Smooth muscle cell (in vitro differentiated cells): ENCODE measurements at regions not wholly inside any gene's neighbourhood (a gene's known extent, or its start where the extent isn't known, plus 50 kb on each side); places are given as distances from the start of the nearest gene placed in this dataset.
"Not testable (repeated sequence)": the region's sequence is repeated elsewhere in the genome, so short reads cannot be mapped to it uniquely, and the experiment has no call there.

Experiments
- DNase-seq: peaks from one replicate; lab custom pipeline; 2025; ENCODE audit not compliant: unreplicated experiment; lab: John Stamatoyannopoulos, UW
- H2AFZ ChIP-seq: fragments of 200-600 bp; sonication (generic); 2 replicates; pipeline ENCODE4 v1.6.0; 2016; ENCODE audit warnings: antibody characterized with exemption, low read depth, mild to moderate bottlenecking
- H3F3A ChIP-seq: fragments of 200-600 bp; sonication (generic); 2 replicates; pipeline ENCODE4 v1.6.0; 2017; ENCODE audit warnings: antibody characterized with exemption, low read depth
- H3K27ac ChIP-seq: fragments of 200-600 bp; sonication (generic); 2 replicates; pipeline ENCODE4 v1.5.1; 2016; ENCODE audit warnings: low read depth, mild to moderate bottlenecking
- H3K27me3 ChIP-seq: fragments of 200-600 bp; sonication (generic); 2 replicates; pipeline ENCODE4 v1.6.1; 2016; ENCODE audit warnings: low read depth, mild to moderate bottlenecking
- H3K36me3 ChIP-seq: fragments of 200-600 bp; sonication (generic); 2 replicates; pipeline ENCODE4 v1.5.1; 2016; ENCODE audit warnings: low read depth
- H3K4me1 ChIP-seq: fragments of 200-600 bp; sonication (generic); 2 replicates; pipeline ENCODE4 v1.5.1; 2016; ENCODE audit warnings: low read depth
- H3K4me2 ChIP-seq: fragments of 200-600 bp; sonication (generic); 2 replicates; pipeline ENCODE4 v1.6.0; 2016; ENCODE audit warnings: mild to moderate bottlenecking
- H3K4me3 ChIP-seq: fragments of 200-600 bp; sonication (generic); 2 replicates; pipeline ENCODE4 v1.5.1; 2016; ENCODE audit warnings: mild to moderate bottlenecking
- H3K79me2 ChIP-seq: fragments of 200-600 bp; sonication (generic); 2 replicates; pipeline ENCODE4 v1.6.0; 2016; ENCODE audit warnings: low read depth, mild to moderate bottlenecking
- H3K9ac ChIP-seq: fragments of 200-600 bp; sonication (generic); 2 replicates; pipeline ENCODE4 v1.6.0; 2016; ENCODE audit warnings: low read depth
- H3K9me3 ChIP-seq: fragments of 200-600 bp; sonication (generic); replicated peaks from 2 replicates; pipeline ENCODE4 v1.5.1; 2016; ENCODE audit warnings: low read depth
- H4K20me1 ChIP-seq: fragments of 200-600 bp; sonication (generic); 2 replicates; pipeline ENCODE4 v1.6.0; 2016; ENCODE audit warnings: low read depth
- WGBS: methylation state at CpG from one replicate; pipeline ENCODE4 v1.1.7; 2016; ENCODE audit warnings: low lambda C conversion rate; 5-methylcytosine and 5-hydroxymethylcytosine counted together
- TF ChIP-seq, protein P1 (sequence below): fragments of 200-600 bp; sonication (generic); IDR thresholded peaks from 2 replicates; pipeline ENCODE4 v1.5.1; 2017; ENCODE audit warnings: borderline replicate concordance, mild to moderate bottlenecking, antibody characterized with exemption; ENCODE audit not compliant: insufficient read depth, poor library complexity, severe bottlenecking

DNA sequence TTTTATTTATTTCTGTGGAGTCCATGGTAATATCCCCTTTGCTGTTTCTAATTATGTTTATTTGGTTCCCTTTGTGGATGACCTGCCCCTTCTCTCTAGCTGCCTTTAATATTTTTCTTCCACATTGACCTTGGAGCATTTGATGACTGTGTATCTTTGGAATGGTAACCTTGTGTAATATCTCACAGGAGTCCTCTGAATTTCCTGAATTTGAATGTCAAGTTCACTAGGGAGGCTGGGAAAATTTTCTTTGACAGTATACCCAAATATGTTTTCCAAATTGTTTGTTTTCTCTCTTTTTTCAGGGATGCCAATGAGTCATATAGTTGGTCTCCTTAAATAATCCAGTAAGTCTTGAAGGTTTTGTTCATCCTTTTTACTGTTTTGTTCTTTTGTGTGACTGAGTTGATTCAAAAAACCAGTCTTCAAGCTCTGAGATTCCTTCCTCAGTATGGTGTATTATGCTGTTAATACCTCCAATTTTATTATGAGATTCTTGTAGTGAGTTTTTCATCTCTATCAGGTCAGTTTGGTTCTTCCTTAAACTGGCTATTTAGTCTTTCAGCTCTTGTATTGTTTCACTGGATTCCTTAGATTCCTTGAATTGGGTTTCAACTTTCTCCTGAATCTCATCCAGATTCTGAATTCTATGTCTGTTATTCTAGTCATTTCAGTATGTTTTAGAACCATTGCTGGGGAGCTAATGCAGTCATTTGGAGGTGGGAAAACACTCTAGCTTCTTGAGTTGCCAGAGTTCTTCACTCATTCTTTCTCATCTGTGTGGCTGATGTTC lies 349.0 kb upstream of the TARS1 start:
- Histone ChIP-seq H3K27ac (peak overlapping the region; percentile 51), H3K9me3 (no peaks in the 10 kb centered on the region), H3K27me3 (no peaks in the 10 kb centered on the region), H3K4me3 (no peak overlapping the region), H3K4me2 (peak overlapping the region; percentile 48), H3K36me3 (no peaks in the 10 kb centered on the region), H3K4me1 (peaks cover 9% of the 10 kb centered on the region), H4K20me1 (no peaks in the 10 kb centered on the region), H2AFZ (peak overlapping the region; percentile 23), H3K9ac (no peak overlapping the region), H3K79me2 (no peaks in the 10 kb centered on the region), H3F3A (no peaks in the 10 kb centered on the region)
- TF ChIP-seq, protein P1, sequence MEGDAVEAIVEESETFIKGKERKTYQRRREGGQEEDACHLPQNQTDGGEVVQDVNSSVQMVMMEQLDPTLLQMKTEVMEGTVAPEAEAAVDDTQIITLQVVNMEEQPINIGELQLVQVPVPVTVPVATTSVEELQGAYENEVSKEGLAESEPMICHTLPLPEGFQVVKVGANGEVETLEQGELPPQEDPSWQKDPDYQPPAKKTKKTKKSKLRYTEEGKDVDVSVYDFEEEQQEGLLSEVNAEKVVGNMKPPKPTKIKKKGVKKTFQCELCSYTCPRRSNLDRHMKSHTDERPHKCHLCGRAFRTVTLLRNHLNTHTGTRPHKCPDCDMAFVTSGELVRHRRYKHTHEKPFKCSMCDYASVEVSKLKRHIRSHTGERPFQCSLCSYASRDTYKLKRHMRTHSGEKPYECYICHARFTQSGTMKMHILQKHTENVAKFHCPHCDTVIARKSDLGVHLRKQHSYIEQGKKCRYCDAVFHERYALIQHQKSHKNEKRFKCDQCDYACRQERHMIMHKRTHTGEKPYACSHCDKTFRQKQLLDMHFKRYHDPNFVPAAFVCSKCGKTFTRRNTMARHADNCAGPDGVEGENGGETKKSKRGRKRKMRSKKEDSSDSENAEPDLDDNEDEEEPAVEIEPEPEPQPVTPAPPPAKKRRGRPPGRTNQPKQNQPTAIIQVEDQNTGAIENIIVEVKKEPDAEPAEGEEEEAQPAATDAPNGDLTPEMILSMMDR = no peak
- no peak for DNase-seq

DNA sequence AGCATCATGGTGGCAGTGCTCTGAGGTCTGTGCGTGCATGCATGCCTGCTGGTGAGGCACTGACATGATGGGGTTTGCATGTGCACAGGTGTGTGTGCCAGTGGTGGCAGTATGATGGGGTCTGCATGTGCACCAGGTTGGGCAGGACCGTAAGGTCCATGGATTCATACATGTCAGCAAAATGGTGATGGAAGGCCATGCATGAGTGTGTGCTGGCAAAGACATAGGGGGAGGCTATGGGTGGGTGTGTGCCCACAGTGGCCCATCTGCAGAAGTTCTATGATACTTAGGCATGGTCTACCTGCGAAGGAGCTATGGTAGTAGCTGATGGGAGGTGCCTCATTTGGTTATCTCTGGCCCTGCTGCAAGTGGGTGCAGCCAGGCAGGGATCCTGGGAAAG lies 348.0 kb upstream of the TARS1 start:
- no peak overlapping the region for H3K27ac ChIP-seq
- H3K9ac ChIP-seq = no peak overlapping the region
- WGBS = 84% methylated on average over 3 of the region's 3 CpGs
- no peak for DNase-seq
- no peaks in the 10 kb centered on the region for H3K36me3 ChIP-seq
- no peak overlapping the region for H2AFZ ChIP-seq
- H3K79me2 ChIP-seq = no peaks in the 10 kb centered on the region
- H3K9me3 ChIP-seq = no peaks in the 10 kb centered on the region
- H3K4me3 ChIP-seq = no peak overlapping the region
- H3K4me1 ChIP-seq = peaks cover 9% of the 10 kb centered on the region
- TF ChIP-seq, protein P1 = no peak
- no peaks in the 10 kb centered on the region for H4K20me1 ChIP-seq
- no peak overlapping the region for H3K4me2 ChIP-seq
- no peaks in the 10 kb centered on the region for H3K27me3 ChIP-seq
- H3F3A ChIP-seq = no peaks in the 10 kb centered on the region

DNA sequence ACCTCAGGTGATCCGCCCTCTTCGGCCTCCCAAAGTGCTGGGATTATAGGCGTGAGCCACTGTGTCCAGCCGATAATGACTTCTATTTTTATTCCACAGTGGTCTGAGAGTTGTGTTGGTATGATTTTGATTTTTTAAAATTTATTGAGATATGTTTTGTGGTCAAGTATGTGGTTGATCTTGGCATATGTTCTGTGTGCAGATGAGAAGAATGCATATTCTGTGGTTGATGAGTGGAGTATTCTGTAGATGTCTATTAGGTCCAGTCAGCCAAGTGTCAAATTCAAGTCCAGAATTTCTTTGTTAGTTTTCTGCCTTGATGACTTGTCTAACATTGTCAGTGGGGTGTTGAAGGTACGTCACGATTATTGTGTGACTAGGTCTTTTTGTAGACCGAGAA lies 338.2 kb upstream of the TARS1 start:
- no peak overlapping the region for H3K4me3 ChIP-seq
- no peak for DNase-seq
- no peaks in the 10 kb centered on the region for H3K4me1 ChIP-seq
- H3K9ac ChIP-seq = no peak overlapping the region
- TF ChIP-seq, protein P1 = no peak
- H3F3A ChIP-seq = no peaks in the 10 kb centered on the region
- H3K79me2 ChIP-seq = no peaks in the 10 kb centered on the region
- WGBS = 84% methylated on average over 7 of the region's 7 CpGs
- H3K27me3 ChIP-seq = no peaks in the 10 kb centered on the region
- no peak overlapping the region for H3K27ac ChIP-seq
- no peak overlapping the region for H2AFZ ChIP-seq
- no peaks in the 10 kb centered on the region for H3K36me3 ChIP-seq
- H4K20me1 ChIP-seq = no peaks in the 10 kb centered on the region
- peaks cover 4% of the 10 kb centered on the region for H3K9me3 ChIP-seq
- no peak overlapping the region for H3K4me2 ChIP-seq

DNA sequence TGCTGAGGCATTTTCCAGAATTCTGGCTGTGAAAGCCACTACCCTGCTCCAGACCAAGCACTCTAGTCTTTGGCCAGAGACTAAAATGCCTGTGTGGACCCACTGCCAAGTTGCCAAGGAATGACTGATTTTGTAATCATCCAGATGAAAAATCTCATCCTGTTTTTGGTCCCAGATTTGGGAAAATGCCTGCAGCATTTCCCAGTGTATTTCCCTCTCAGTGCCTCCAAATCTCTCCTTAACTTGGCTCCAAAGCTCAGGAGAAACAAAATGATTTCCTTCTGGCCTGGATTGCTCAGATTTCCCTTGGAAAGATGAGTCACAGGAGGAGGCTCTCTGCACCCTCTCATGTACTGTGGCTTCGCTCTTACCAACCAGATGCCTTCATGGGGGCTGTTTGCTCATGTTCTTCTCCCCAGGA lies 335.2 kb upstream of the TARS1 start:
- Histone ChIP-seq H3K27ac (no peak overlapping the region), H4K20me1 (no peaks in the 10 kb centered on the region), H3K27me3 (no peaks in the 10 kb centered on the region), H3K9me3 (peaks cover 4% of the 10 kb centered on the region), H2AFZ (no peak overlapping the region), H3K9ac (no peak overlapping the region), H3K4me3 (no peak overlapping the region), H3K4me2 (no peak overlapping the region), H3K4me1 (no peaks in the 10 kb centered on the region), H3K79me2 (no peaks in the 10 kb centered on the region), H3K36me3 (no peaks in the 10 kb centered on the region), H3F3A (no peaks in the 10 kb centered on the region)
- TF ChIP-seq, protein P1 = no peak
- DNase-seq = no peak
- 89% methylated on average over 1 of the region's 1 CpG for WGBS

DNA sequence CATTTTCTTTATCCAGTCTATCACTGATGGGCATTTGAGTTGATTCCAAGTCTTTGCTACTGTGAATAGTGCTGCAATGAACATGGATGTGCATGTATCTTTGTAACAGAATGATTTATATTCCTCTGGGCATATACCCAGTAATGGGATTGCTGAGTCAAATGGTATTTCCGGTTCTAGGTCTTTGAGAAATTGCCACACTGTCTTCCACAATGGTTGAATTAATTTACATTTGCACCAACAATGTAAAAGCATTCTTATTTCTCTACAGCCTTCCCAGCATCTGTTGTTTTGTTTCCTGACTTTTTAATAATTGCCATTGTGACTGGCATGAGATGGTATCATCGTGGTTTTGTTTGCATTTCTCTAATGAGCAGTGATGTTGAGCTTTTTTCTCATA lies 330.3 kb upstream of the TARS1 start:
- not testable (repeated sequence) for H3F3A ChIP-seq, H3K36me3 ChIP-seq, DNase-seq, H3K27ac ChIP-seq, H3K4me3 ChIP-seq, H2AFZ ChIP-seq, H3K79me2 ChIP-seq, H3K4me2 ChIP-seq, H3K9ac ChIP-seq, H3K4me1 ChIP-seq, H3K9me3 ChIP-seq, H4K20me1 ChIP-seq, H3K27me3 ChIP-seq
- WGBS = 78% methylated on average over 2 of the region's 2 CpGs
